Nephron (organoid): ENCODE measurements at regions not wholly inside any gene's neighbourhood (a gene's known extent, or its start where the extent isn't known, plus 50 kb on each side); places are given as distances from the start of the nearest gene placed in this dataset.
"Not testable (repeated sequence)": the region's sequence is repeated elsewhere in the genome, so short reads cannot be mapped to it uniquely, and the experiment has no call there.

ENCODE experiments used
- H3K27ac Mint-ChIP-seq, 3 experiments: 2 replicates each; pipeline ENCODE4 v1.8.0; 2020; ENCODE audit warnings: mixed read lengths in 3 of 3, mild to moderate bottlenecking in 2 of 3, moderate library complexity in 1 of 3
- H3K27me3 Mint-ChIP-seq: 2 replicates; pipeline ENCODE4 v1.8.0; 2021; ENCODE audit warnings: low read depth, mild to moderate bottlenecking, moderate library complexity, mixed read lengths
- H3K36me3 Mint-ChIP-seq: 2 replicates; pipeline ENCODE4 v1.8.0; 2020; ENCODE audit warnings: low read depth, mixed read lengths
- H3K4me1 Mint-ChIP-seq: 2 replicates; pipeline ENCODE4 v1.8.0; 2020; ENCODE audit warnings: mixed read lengths
- H3K4me3 Mint-ChIP-seq, 3 experiments: 2 replicates each; pipeline ENCODE4 v1.8.0; 2020; ENCODE audit warnings: mild to moderate bottlenecking in 3 of 3, mixed read lengths in 3 of 3, moderate library complexity in 2 of 3
- H3K9me3 Mint-ChIP-seq: 2 replicates; pipeline ENCODE4 v1.8.0; 2020; ENCODE audit warnings: mixed read lengths
- TF ChIP-seq, protein P1 (sequence below), 3 experiments: fragments of 200-600 bp; sonication (generic); IDR thresholded peaks; one replicate each; pipeline ENCODE4 v1.5.0; 2021; ENCODE audit warnings: antibody characterized with exemption in 3 of 3; ENCODE audit not compliant: unreplicated experiment in 3 of 3

GRCh38 chr9:124122813-124123462, 111.4 kb downstream of the LHX2 start:
- no peaks in the 10 kb centered on the region for H3K4me1 Mint-ChIP-seq
- H3K27me3 Mint-ChIP-seq = peaks cover 49% of the 10 kb centered on the region
- no peaks in the 10 kb centered on the region for H3K9me3 Mint-ChIP-seq
- no peak overlapping the region for H3K4me3 Mint-ChIP-seq
- H3K36me3 Mint-ChIP-seq = no peaks in the 10 kb centered on the region
- no peak overlapping the region for H3K27ac Mint-ChIP-seq
- TF ChIP-seq, protein P1, sequence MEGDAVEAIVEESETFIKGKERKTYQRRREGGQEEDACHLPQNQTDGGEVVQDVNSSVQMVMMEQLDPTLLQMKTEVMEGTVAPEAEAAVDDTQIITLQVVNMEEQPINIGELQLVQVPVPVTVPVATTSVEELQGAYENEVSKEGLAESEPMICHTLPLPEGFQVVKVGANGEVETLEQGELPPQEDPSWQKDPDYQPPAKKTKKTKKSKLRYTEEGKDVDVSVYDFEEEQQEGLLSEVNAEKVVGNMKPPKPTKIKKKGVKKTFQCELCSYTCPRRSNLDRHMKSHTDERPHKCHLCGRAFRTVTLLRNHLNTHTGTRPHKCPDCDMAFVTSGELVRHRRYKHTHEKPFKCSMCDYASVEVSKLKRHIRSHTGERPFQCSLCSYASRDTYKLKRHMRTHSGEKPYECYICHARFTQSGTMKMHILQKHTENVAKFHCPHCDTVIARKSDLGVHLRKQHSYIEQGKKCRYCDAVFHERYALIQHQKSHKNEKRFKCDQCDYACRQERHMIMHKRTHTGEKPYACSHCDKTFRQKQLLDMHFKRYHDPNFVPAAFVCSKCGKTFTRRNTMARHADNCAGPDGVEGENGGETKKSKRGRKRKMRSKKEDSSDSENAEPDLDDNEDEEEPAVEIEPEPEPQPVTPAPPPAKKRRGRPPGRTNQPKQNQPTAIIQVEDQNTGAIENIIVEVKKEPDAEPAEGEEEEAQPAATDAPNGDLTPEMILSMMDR (IDR thresholded peaks at IDR 0.05; ENCODE audit: unreplicated experiment in 3 of 3) = no peak

GRCh38 chr9:124123621-124124020, 112.1 kb downstream of the LHX2 start:
- not testable (repeated sequence) for H3K4me3 Mint-ChIP-seq, H3K9me3 Mint-ChIP-seq, H3K27ac Mint-ChIP-seq, H3K36me3 Mint-ChIP-seq, H3K4me1 Mint-ChIP-seq
- peaks cover 51% of the 10 kb centered on the region for H3K27me3 Mint-ChIP-seq

DNA sequence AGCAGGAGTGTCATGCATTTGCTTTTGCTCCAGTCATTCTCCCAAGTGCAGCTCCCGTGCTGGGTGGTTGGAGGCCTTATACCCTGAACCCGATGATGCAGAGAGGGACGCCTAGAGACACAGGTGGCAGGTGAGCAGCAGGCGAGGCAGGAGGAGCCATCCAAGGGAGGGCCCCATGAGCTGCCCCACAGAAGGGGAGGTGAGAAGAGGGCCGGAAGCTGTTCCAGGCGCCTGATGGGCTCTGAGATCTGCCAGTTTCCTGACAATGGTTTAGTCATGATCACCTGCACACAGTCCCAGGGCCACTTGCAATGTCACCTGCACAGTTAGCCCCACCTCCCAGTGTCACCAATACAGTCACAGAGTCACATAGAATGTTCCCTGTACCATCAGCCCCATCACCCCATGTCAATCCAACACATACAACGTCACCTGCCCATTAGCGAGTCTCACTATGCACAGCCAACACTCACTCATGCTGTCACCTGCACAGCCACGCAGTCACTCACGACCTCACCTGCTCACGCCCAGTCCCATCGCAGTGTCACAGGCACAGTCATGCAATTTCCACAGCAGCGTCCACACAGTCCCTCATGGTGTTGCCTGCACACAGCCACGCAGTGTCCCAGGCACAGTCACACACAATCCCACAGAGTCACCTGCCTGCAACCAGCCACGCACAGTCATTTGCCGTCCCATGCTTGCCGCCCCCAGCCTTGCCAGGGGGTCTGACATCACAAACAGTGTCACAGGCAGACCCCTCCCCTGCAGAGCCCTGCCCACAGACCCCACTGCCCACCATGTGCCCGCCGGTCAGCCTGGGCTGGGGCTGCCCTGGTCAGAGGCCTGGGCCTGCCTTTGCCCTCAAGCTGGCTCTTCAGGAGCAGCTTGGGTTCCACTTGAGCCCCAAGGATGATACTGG, 113.4 kb downstream of the LHX2 start:
- TF ChIP-seq, protein P1 (IDR thresholded peaks at IDR 0.05; ENCODE audit: unreplicated experiment in 3 of 3) = no peak
- Mint-ChIP-seq H3K36me3 (no peaks in the 10 kb centered on the region), H3K9me3 (no peaks in the 10 kb centered on the region), H3K27ac (no peak overlapping the region), H3K4me3 (no peak overlapping the region), H3K27me3 (peaks cover 46% of the 10 kb centered on the region), H3K4me1 (no peaks in the 10 kb centered on the region)

DNA sequence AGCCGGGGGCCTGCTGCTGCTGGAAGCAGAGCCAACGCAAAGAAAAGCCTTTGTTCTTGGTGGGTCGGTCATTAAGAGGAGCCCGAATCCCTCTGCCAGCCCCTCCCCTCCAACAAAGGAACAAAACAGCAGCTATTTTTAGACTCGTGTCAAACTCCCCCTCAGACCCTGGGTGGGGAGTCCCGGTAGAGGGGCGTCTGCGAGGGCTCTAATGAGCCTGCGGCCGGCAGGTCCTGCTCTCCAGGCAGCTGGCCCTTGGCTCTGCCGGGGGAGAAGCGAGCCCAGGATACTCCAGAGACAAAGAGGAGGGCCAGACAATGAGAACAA, 114.0 kb downstream of the LHX2 start:
- Mint-ChIP-seq H3K36me3 (no peaks in the 10 kb centered on the region), H3K27ac (no peak overlapping the region), H3K4me1 (no peaks in the 10 kb centered on the region), H3K27me3 (peaks cover 46% of the 10 kb centered on the region), H3K4me3 (no peak overlapping the region), H3K9me3 (no peaks in the 10 kb centered on the region)
- TF ChIP-seq, protein P1 (IDR thresholded peaks at IDR 0.05; ENCODE audit: unreplicated experiment in 3 of 3) = no peak

GRCh38 chr9:124126648-124127646, 115.4 kb downstream of the LHX2 start:
- Mint-ChIP-seq H3K4me3 (no peak overlapping the region), H3K27ac (no peak overlapping the region)

More at GRCh38 chr9:124126648-124127646, 115.4 kb downstream of the LHX2 start:
- TF ChIP-seq, protein P1 (IDR thresholded peaks at IDR 0.05; ENCODE audit: unreplicated experiment in 3 of 3) = peak; percentile 93 to 94 (median 94)
- Mint-ChIP-seq H3K9me3 (no peaks in the 10 kb centered on the region), H3K36me3 (no peaks in the 10 kb centered on the region), H3K27me3 (peaks cover 52% of the 10 kb centered on the region), H3K4me1 (no peaks in the 10 kb centered on the region)
